ENCODE measurements at regions not wholly inside any gene's neighbourhood (a gene's known extent, or its start where the extent isn't known, plus 50 kb on each side); places are given as distances from the start of the nearest gene placed in this dataset.

DNA sequence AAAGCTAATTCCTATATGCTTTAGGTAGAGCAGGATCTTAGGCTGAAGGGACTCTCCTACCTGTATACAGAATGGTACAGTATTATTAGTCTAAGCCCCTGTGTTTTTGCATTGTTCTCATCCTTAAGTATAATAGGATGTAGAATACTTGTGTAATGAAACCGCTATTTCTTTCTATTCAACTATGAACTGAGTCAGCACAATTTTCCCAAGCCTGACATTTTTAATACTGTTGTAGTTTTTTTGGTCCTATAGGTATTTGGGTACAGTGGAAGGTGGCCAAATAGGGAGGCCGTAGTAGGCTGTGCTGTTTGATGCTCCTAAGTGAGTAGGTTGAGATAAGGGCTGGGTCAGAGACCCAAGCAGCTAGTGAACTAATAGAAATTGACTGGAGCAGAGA, 205.1 kb downstream of the MACC1 start:
- Histone ChIP-seq H3K4me1 (no peaks in the 10 kb centered on the region), H3K27ac (no peak overlapping the region), H3K9me3 (no peaks in the 10 kb centered on the region), H3K36me3 (no peaks in the 10 kb centered on the region), H3K27me3 (no peaks in the 10 kb centered on the region), H3K4me3 (no peak overlapping the region)
- TF ChIP-seq POLR2AphosphoS5 (IDR thresholded peaks at IDR 0.05) (no peak), POLR2A (IDR thresholded peaks at IDR 0.05) (no peak), EP300 (IDR thresholded peaks at IDR 0.05) (no peak)
- TF ChIP-seq, protein P1, sequence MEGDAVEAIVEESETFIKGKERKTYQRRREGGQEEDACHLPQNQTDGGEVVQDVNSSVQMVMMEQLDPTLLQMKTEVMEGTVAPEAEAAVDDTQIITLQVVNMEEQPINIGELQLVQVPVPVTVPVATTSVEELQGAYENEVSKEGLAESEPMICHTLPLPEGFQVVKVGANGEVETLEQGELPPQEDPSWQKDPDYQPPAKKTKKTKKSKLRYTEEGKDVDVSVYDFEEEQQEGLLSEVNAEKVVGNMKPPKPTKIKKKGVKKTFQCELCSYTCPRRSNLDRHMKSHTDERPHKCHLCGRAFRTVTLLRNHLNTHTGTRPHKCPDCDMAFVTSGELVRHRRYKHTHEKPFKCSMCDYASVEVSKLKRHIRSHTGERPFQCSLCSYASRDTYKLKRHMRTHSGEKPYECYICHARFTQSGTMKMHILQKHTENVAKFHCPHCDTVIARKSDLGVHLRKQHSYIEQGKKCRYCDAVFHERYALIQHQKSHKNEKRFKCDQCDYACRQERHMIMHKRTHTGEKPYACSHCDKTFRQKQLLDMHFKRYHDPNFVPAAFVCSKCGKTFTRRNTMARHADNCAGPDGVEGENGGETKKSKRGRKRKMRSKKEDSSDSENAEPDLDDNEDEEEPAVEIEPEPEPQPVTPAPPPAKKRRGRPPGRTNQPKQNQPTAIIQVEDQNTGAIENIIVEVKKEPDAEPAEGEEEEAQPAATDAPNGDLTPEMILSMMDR (IDR thresholded peaks at IDR 0.05), result no peak
- WGBS, 2 donors (ENCODE audit: low coverage in 1 of 2), result 89 to 95% methylated on average over 1 to 2 of the region's 2 CpGs
- ATAC-seq, result no peak

DNA sequence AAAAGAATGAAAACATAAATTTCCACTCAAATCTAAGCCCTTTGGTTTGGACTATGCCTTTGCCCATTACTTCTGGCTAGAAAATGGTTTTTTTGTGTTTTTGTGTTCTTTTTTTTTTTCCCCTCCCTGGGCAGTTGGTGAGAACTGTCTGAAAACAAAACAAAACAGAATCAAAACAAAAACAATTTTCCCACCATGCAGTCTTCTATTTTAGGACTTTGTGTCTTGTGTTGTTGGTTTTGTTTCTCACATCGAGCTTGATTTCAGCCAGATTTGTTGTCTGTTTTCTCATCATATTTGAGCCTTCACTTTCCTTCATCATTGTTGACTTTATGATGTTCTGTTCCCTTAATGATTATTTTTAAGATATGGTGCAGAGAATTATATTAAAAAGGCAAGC, 206.3 kb downstream of the MACC1 start:
- Histone ChIP-seq H3K9me3 (no peaks in the 10 kb centered on the region), H3K4me3 (no peak overlapping the region), H3K4me1 (no peaks in the 10 kb centered on the region), H3K27me3 (no peaks in the 10 kb centered on the region), H3K36me3 (no peaks in the 10 kb centered on the region), H3K27ac (no peak overlapping the region)
- no peak for TF ChIP-seq EP300 (IDR thresholded peaks at IDR 0.05)
- no peak for TF ChIP-seq POLR2A (IDR thresholded peaks at IDR 0.05)
- TF ChIP-seq POLR2AphosphoS5 (IDR thresholded peaks at IDR 0.05), result no peak
- TF ChIP-seq, protein P1 (IDR thresholded peaks at IDR 0.05), result no peak
- 73 to 100% methylated on average over 1 of the region's 1 CpG for WGBS, 2 donors (ENCODE audit: low coverage in 1 of 2)
- no peak for ATAC-seq

DNA sequence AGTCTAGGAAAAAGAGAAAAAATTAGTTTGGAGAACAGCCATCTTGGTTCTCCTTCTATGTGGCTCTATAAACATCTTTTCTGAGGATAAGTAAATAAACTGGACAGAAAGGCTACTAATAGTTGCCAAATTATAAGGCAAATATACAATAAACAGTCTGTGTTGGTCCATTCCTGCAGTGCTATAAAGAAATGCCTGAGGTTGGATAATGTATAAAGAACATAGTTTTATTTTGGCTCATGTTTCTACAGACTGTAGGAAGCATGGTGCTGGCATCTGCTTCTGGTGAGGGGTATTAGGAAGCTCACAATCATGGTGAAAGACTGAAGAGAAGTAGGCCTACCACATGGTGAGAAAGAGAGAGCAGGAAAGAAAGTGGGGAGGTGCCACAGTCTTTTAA, 209.7 kb downstream of the MACC1 start:
- no peaks in the 10 kb centered on the region for H3K4me1 ChIP-seq
- H3K36me3 ChIP-seq, result no peaks in the 10 kb centered on the region
- no peaks in the 10 kb centered on the region for H3K27me3 ChIP-seq
- no peak overlapping the region for H3K4me3 ChIP-seq
- H3K9me3 ChIP-seq, result no peaks in the 10 kb centered on the region
- TF ChIP-seq EP300 (IDR thresholded peaks at IDR 0.05), result no peak
- ATAC-seq, result no peak
- H3K27ac ChIP-seq, result no peak overlapping the region

DNA sequence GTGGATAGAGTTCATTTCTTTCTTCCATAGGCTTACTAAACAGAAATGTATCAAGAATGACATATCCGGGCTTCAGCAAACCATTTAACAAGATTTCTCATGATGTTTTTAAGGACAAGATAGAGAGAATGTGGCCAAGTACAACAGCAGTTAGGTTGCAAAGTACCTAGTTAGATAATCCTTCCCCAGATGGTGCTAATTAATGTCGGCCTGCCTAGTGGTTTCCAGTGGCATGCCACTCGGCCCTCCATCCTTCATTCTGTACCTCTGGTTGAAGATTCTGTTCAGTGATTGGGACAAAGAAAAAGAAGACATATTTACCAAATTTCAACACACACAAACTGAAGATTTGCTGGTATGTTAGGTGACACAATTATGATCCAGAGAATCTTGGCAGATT, 212.1 kb downstream of the MACC1 start:
- Histone ChIP-seq H3K27me3 (no peaks in the 10 kb centered on the region), H3K27ac (no peak overlapping the region), H3K4me1 (no peaks in the 10 kb centered on the region), H3K9me3 (no peaks in the 10 kb centered on the region), H3K36me3 (no peaks in the 10 kb centered on the region), H3K4me3 (no peak overlapping the region)
- 73 to 78% methylated on average over 3 of the region's 3 CpGs for WGBS, 2 donors (ENCODE audit: low coverage in 1 of 2)
- no peak for TF ChIP-seq POLR2A (IDR thresholded peaks at IDR 0.05)
- no peak for TF ChIP-seq POLR2AphosphoS5 (IDR thresholded peaks at IDR 0.05)
- TF ChIP-seq EP300 (IDR thresholded peaks at IDR 0.05), result no peak
- TF ChIP-seq, protein P1 (IDR thresholded peaks at IDR 0.05), result no peak
- no peak for ATAC-seq

DNA sequence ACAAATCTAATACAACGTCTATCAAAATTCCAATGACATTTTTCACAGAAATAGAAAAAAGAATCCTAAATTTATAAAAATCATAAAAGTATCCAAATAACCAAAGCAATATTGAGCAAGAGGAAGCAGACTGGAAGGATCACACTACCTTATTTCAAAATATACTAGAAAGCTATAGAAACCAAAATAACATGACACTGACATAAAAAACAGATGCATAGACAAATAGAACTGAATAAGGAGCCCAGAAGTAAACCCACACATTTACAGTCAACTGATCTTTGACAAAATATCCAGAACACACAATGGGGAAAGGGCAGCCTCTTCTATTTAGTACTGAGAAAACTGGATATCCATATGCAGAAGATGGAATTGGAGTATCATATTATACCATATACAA, 217.5 kb downstream of the MACC1 start:
- H3K9me3 ChIP-seq, result no peaks in the 10 kb centered on the region
- H3K4me3 ChIP-seq, result no peak overlapping the region
- no peak overlapping the region for H3K27ac ChIP-seq
- no peak for ATAC-seq
- H3K36me3 ChIP-seq, result no peaks in the 10 kb centered on the region
- WGBS, 2 donors (ENCODE audit: low coverage in 1 of 2), result 88 to 100% methylated on average over 1 of the region's 1 CpG
- no peak for TF ChIP-seq EP300 (IDR thresholded peaks at IDR 0.05)
- TF ChIP-seq, protein P1 (IDR thresholded peaks at IDR 0.05), result no peak
- TF ChIP-seq POLR2A (IDR thresholded peaks at IDR 0.05), result no peak
- TF ChIP-seq POLR2AphosphoS5 (IDR thresholded peaks at IDR 0.05), result no peak
- H3K4me1 ChIP-seq, result no peaks in the 10 kb centered on the region
- no peaks in the 10 kb centered on the region for H3K27me3 ChIP-seq

DNA sequence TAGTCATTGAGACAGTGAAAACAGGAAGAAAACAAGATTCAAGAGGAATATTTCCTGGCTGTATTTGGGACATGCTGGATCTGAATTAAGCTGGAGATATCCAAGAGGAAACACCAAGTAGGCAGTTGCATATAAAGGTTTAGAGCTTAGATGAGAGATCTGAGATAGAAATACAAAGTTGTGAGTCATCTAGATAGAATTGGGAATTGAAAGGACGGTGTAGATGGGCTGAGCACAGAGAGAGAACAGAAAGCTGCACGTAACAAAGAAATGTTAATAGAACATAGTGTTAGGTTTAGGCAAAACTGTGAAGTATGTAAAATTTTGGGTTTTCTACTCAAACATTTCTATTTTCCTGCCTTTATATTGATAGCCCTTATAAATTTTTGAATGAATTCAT, 218.5 kb upstream of the TMEM196 start:
- Histone ChIP-seq H3K36me3 (no peaks in the 10 kb centered on the region), H3K4me3 (no peak overlapping the region), H3K27ac (no peak overlapping the region), H3K27me3 (no peaks in the 10 kb centered on the region), H3K4me1 (no peaks in the 10 kb centered on the region), H3K9me3 (no peaks in the 10 kb centered on the region)
- no peak for TF ChIP-seq EP300 (IDR thresholded peaks at IDR 0.05)
- TF ChIP-seq, protein P1 (IDR thresholded peaks at IDR 0.05), result no peak
- no peak for ATAC-seq
- 75 to 79% methylated on average over 2 of the region's 2 CpGs for WGBS, 2 donors (ENCODE audit: low coverage in 1 of 2)

Measured in gastroesophageal sphincter (tissue), 4 donors.